ENCODE measurements at regions not wholly inside any gene's neighbourhood (a gene's known extent, or its start where the extent isn't known, plus 50 kb on each side); places are given as distances from the start of the nearest gene placed in this dataset.

DNA sequence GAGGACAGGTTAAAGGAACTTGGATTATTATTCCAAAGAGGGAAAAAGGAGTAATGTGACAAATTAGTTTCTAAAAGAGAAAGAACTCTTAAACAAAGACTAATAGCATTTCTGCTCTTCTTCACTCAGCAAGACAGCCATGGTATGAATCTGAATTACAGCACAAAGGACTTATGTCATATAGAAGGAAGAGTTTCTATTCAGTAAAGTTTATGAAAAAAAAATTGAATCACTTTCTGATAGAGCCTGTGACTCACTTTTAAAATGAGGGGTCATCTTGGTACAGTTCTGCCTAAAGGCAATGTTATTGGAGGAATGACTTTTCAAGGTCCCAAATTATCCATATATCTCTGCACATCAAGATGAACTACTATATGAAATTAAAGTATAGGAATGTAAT lies 101.7 kb downstream of the DUSP6 start:
- no peak overlapping the region for H3K4me2 ChIP-seq (ENCODE audit: low read length)
- no TSS peak for BruUV-seq (replicated peaks)
- no peaks in the 10 kb centered on the region for H3K79me2 ChIP-seq (ENCODE audit: insufficient read depth, low read depth, low read length)
- TF ChIP-seq, protein P1, sequence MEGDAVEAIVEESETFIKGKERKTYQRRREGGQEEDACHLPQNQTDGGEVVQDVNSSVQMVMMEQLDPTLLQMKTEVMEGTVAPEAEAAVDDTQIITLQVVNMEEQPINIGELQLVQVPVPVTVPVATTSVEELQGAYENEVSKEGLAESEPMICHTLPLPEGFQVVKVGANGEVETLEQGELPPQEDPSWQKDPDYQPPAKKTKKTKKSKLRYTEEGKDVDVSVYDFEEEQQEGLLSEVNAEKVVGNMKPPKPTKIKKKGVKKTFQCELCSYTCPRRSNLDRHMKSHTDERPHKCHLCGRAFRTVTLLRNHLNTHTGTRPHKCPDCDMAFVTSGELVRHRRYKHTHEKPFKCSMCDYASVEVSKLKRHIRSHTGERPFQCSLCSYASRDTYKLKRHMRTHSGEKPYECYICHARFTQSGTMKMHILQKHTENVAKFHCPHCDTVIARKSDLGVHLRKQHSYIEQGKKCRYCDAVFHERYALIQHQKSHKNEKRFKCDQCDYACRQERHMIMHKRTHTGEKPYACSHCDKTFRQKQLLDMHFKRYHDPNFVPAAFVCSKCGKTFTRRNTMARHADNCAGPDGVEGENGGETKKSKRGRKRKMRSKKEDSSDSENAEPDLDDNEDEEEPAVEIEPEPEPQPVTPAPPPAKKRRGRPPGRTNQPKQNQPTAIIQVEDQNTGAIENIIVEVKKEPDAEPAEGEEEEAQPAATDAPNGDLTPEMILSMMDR (conservative IDR thresholded peaks at IDR 0.05; ENCODE audit: low read length): no peak
- TF ChIP-seq EZH2phosphoT487 (IDR thresholded peaks at IDR 0.05; ENCODE audit: borderline replicate concordance, low read depth, low read length): no peak
- no peak for DNase-seq (ENCODE audit: low spot score)
- no peaks in the 10 kb centered on the region for H3K36me3 ChIP-seq (ENCODE audit: insufficient read depth, low read length)
- no peaks in the 10 kb centered on the region for H3K9me2 ChIP-seq (ENCODE audit: insufficient read depth, low read length)
- H3K9me3 ChIP-seq (ENCODE audit: low read length): no peaks in the 10 kb centered on the region
- H4K20me1 ChIP-seq (ENCODE audit: insufficient read depth, low read length): no peaks in the 10 kb centered on the region
- no peaks in the 10 kb centered on the region for H3K4me1 ChIP-seq (ENCODE audit: insufficient read depth, low read length, poor library complexity, severe bottlenecking)
- CTCF ChIA-PET (ENCODE audit: unreplicated experiment): no interaction called here
- intact Hi-C loops (cut with micrococcal nuclease; ENCODE audit: unreplicated experiment): no loop called here
- H3K27ac ChIP-seq (ENCODE audit: low read depth, low read length, poor library complexity, severe bottlenecking): no peak overlapping the region
- no peak overlapping the region for H3K4me3 ChIP-seq (ENCODE audit: low read depth, low read length, poor library complexity, severe bottlenecking)
- no peak overlapping the region for H2AFZ ChIP-seq (ENCODE audit: low read length)
- POLR2A ChIA-PET: no interaction called here

DNA sequence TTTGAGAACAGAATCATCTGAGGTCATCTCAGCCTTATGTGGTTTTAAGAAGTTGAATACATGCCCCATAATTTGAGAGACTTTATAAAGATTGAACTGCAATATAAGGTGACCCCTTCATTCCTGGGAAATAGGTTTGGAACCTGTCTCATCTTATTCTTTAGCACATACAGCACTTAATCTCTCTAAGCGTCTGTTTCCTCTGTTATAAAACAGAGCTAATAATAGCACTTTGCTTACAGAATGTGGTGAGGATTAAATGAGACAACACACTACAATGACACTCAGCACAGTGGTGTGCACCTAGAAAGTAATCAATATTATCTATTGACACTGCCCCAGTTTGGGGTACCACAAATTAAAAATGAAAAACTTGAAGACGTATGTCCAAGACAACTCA lies 102.1 kb downstream of the DUSP6 start:
- Histone ChIP-seq H3K4me1 (ENCODE audit: insufficient read depth, low read length, poor library complexity, severe bottlenecking) (peaks cover 3% of the 10 kb centered on the region), H3K36me3 (ENCODE audit: insufficient read depth, low read length) (no peaks in the 10 kb centered on the region), H3K9me2 (ENCODE audit: insufficient read depth, low read length) (no peaks in the 10 kb centered on the region), H4K20me1 (ENCODE audit: insufficient read depth, low read length) (no peaks in the 10 kb centered on the region), H3K9me3 (ENCODE audit: low read length) (no peaks in the 10 kb centered on the region), H3K4me2 (ENCODE audit: low read length) (no peak overlapping the region), H3K79me2 (ENCODE audit: insufficient read depth, low read depth, low read length) (no peaks in the 10 kb centered on the region), H3K4me3 (ENCODE audit: low read depth, low read length, poor library complexity, severe bottlenecking) (no peak overlapping the region), H3K27ac (ENCODE audit: low read depth, low read length, poor library complexity, severe bottlenecking) (no peak overlapping the region), H2AFZ (ENCODE audit: low read length) (no peak overlapping the region)
- BruUV-seq (replicated peaks): no TSS peak
- CTCF ChIA-PET (ENCODE audit: unreplicated experiment): no interaction called here
- POLR2A ChIA-PET: no interaction called here
- intact Hi-C loops (cut with micrococcal nuclease; ENCODE audit: unreplicated experiment): no loop called here
- no peak for DNase-seq (ENCODE audit: low spot score)
- no peak for TF ChIP-seq EZH2phosphoT487 (IDR thresholded peaks at IDR 0.05; ENCODE audit: borderline replicate concordance, low read depth, low read length)
- TF ChIP-seq, protein P1 (conservative IDR thresholded peaks at IDR 0.05; ENCODE audit: low read length): no peak

DNA sequence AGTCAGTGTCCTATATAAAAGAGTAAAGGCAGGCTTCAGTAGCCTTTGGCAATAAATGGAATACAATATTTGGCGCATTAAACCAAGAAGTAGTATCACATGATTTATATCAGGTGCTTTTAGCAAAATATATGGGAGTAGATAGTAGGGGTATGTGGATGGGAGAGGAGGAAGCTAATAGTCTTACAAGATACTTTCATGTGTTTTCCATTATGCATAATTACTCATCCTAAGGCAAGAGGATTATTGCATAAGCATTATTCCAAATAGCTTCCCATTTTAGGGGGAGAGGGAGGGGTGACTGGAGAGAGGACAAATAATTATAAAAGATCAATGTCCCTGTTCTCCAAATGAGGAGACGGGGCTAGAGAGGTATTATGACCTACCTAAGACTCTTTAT lies 104.3 kb downstream of the DUSP6 start:
- no peak for DNase-seq (ENCODE audit: low spot score)
- no peak for TF ChIP-seq EZH2phosphoT487 (IDR thresholded peaks at IDR 0.05; ENCODE audit: borderline replicate concordance, low read depth, low read length)
- TF ChIP-seq, protein P1 (conservative IDR thresholded peaks at IDR 0.05; ENCODE audit: low read length): no peak
- Histone ChIP-seq H3K27ac (ENCODE audit: low read depth, low read length, poor library complexity, severe bottlenecking) (no peak overlapping the region), H3K4me3 (ENCODE audit: low read depth, low read length, poor library complexity, severe bottlenecking) (no peak overlapping the region), H3K9me3 (ENCODE audit: low read length) (no peaks in the 10 kb centered on the region), H3K4me1 (ENCODE audit: insufficient read depth, low read length, poor library complexity, severe bottlenecking) (peaks cover 18% of the 10 kb centered on the region), H3K9me2 (ENCODE audit: insufficient read depth, low read length) (no peaks in the 10 kb centered on the region), H4K20me1 (ENCODE audit: insufficient read depth, low read length) (no peaks in the 10 kb centered on the region), H3K36me3 (ENCODE audit: insufficient read depth, low read length) (no peaks in the 10 kb centered on the region), H3K79me2 (ENCODE audit: insufficient read depth, low read depth, low read length) (no peaks in the 10 kb centered on the region), H2AFZ (ENCODE audit: low read length) (no peak overlapping the region), H3K4me2 (ENCODE audit: low read length) (no peak overlapping the region)
- no TSS peak for BruUV-seq (replicated peaks)
- ChIA-PET POLR2A (interaction anchor here (0.5 kb wide), 1 partner anchor 12 kb away, joined by 3 read pairs; no protein-coding TSS in a partner anchor), CTCF (ENCODE audit: unreplicated experiment) (no interaction called here)
- intact Hi-C loops (cut with micrococcal nuclease; ENCODE audit: unreplicated experiment): loop anchor here (5.0 kb wide), 1 partner anchor 99 kb away; no protein-coding TSS in a partner anchor
